Gastroesophageal sphincter (tissue), 4 donors: ENCODE measurements at regions not wholly inside any gene's neighbourhood (a gene's known extent, or its start where the extent isn't known, plus 50 kb on each side); places are given as distances from the start of the nearest gene placed in this dataset.

Experiments used
- ATAC-seq: fragments of 150-250 bp; one replicate; pipeline ENCODE4 v1.9.1; 2016; ENCODE audit warnings: mild to moderate bottlenecking, moderate library complexity
- H3K27ac ChIP-seq, 4 donors: fragments of 200-600 bp; sonication (generic) in 3 of 4; 1 replicate in 3 of 4; 2 replicates in 1 of 4; pipeline ENCODE4 v1.5.1; 2016 to 2019
- H3K27me3 ChIP-seq: fragments of 200-600 bp; sonication (generic); one replicate; pipeline ENCODE4 v1.5.1; 2019
- H3K36me3 ChIP-seq, 2 donors: fragments of 200-600 bp; sonication (generic); one replicate each; pipeline ENCODE4 v1.5.1; 2019; ENCODE audit warnings: control low read depth in 1 of 2
- H3K4me1 ChIP-seq, 3 donors: fragments of 200-600 bp; sonication (generic); 1 replicate in 2 of 3; 2 replicates in 1 of 3; pipeline ENCODE4 v1.5.1; 2016 to 2019; ENCODE audit warnings: control low read depth in 2 of 3
- H3K4me3 ChIP-seq, 2 donors: fragments of 200-600 bp; sonication (generic); one replicate each; pipeline ENCODE4 v1.5.1; 2019; ENCODE audit warnings: mild to moderate bottlenecking in 1 of 2, moderate library complexity in 1 of 2
- H3K9me3 ChIP-seq, 3 donors: fragments of 200-600 bp; sonication (generic); one replicate each; pipeline ENCODE4 v1.5.1; 2017 to 2019; ENCODE audit warnings: control low read depth in 2 of 3
- EP300 ChIP-seq: sonication (generic); formaldehyde crosslinking; IDR thresholded peaks from one replicate; pipeline ENCODE4 v1.6.1; 2017; ENCODE audit warnings: antibody characterized with exemption, mild to moderate bottlenecking
- POLR2A ChIP-seq, 2 donors: fragments of 450-650 bp; IDR thresholded peaks; one replicate each; pipeline ENCODE4 v1.6.1; 2017; ENCODE audit warnings: antibody characterized with exemption in 2 of 2, mild to moderate bottlenecking in 2 of 2, moderate library complexity in 1 of 2
- POLR2AphosphoS5 ChIP-seq: sonication (generic); formaldehyde crosslinking; IDR thresholded peaks from one replicate; pipeline ENCODE4 v1.6.1; 2017; ENCODE audit warnings: antibody characterized with exemption
- WGBS, 2 donors: methylation state at CpG; one replicate each; pipeline ENCODE4 v1.1.5; 2018; ENCODE audit warnings: low coverage in 1 of 2; 5-methylcytosine and 5-hydroxymethylcytosine counted together
- TF ChIP-seq, protein P1 (sequence below), 4 experiments: fragments of 200-600 bp in 2 of 4; fragments of 450-650 bp in 2 of 4; sonication (generic) in 1 of 4; IDR thresholded peaks; one replicate each; pipeline ENCODE4 v1.5.1; 2017 to 2019; ENCODE audit warnings: antibody characterized with exemption in 4 of 4, mild to moderate bottlenecking in 2 of 4, moderate library complexity in 2 of 4

DNA sequence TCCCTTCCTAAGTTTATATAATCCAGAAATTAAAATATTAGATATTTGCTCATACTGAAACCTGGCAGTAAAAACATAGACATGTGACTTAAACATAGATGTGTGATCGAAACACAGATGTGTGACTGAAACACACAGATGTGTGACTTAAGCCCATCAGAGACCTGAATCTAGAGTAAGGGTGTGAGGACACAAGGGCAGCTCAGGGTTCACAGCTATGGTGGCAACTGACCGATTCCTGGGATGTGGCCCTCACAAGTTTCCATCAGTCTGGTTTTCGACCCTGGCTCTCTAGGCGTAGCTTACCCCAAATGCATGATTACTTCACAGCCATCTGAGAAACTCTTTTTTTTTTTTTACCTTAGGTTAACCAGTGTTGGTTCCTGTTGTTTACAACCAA lies 137.0 kb downstream of the NRN1 start:
- Histone ChIP-seq H3K27ac (no peak overlapping the region), H3K9me3 (peaks cover 0 to 24% (median 0%) of the 10 kb centered on the region in 3 donors), H3K4me3 (no peak overlapping the region), H3K27me3 (no peaks in the 10 kb centered on the region), H3K36me3 (no peaks in the 10 kb centered on the region), H3K4me1 (no peaks in the 10 kb centered on the region)
- no peak for TF ChIP-seq POLR2A (IDR thresholded peaks at IDR 0.05)
- no peak for TF ChIP-seq POLR2AphosphoS5
- no peak for TF ChIP-seq EP300
- TF ChIP-seq, protein P1, sequence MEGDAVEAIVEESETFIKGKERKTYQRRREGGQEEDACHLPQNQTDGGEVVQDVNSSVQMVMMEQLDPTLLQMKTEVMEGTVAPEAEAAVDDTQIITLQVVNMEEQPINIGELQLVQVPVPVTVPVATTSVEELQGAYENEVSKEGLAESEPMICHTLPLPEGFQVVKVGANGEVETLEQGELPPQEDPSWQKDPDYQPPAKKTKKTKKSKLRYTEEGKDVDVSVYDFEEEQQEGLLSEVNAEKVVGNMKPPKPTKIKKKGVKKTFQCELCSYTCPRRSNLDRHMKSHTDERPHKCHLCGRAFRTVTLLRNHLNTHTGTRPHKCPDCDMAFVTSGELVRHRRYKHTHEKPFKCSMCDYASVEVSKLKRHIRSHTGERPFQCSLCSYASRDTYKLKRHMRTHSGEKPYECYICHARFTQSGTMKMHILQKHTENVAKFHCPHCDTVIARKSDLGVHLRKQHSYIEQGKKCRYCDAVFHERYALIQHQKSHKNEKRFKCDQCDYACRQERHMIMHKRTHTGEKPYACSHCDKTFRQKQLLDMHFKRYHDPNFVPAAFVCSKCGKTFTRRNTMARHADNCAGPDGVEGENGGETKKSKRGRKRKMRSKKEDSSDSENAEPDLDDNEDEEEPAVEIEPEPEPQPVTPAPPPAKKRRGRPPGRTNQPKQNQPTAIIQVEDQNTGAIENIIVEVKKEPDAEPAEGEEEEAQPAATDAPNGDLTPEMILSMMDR (IDR thresholded peaks at IDR 0.05) = no peak
- 78 to 87% methylated on average over 3 to 4 of the region's 4 CpGs for WGBS, 2 donors
- ATAC-seq = no peak

DNA sequence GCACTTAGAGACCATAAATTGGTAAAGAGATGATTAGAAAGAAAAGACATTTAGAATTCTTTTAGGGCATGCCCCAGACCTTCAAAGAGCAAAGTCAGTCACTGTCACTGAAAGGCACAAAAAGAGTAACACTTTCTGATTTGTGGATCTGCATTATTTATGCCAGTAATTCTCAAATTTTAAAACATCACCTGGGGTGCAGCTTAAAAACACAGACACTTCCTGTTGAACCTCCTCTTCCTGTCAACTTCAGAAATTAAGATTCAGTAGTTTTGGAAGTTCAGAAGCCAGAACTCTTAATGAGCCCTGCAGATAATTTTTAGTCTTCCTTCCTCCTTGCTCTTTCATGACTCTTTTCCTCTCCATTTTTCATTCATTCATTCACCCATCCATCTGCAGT lies 137.5 kb downstream of the NRN1 start:
- H3K27ac ChIP-seq = no peak overlapping the region
- TF ChIP-seq, protein P1 (IDR thresholded peaks at IDR 0.05) = no peak
- TF ChIP-seq EP300 (no peak), POLR2A (IDR thresholded peaks at IDR 0.05) (no peak), POLR2AphosphoS5 (no peak)
- H3K9me3 ChIP-seq = peaks cover 0 to 24% (median 0%) of the 10 kb centered on the region in 3 donors
- no peak overlapping the region for H3K4me3 ChIP-seq
- no peaks in the 10 kb centered on the region for H3K27me3 ChIP-seq
- H3K36me3 ChIP-seq = no peaks in the 10 kb centered on the region
- no peak for ATAC-seq
- no peaks in the 10 kb centered on the region for H3K4me1 ChIP-seq

DNA sequence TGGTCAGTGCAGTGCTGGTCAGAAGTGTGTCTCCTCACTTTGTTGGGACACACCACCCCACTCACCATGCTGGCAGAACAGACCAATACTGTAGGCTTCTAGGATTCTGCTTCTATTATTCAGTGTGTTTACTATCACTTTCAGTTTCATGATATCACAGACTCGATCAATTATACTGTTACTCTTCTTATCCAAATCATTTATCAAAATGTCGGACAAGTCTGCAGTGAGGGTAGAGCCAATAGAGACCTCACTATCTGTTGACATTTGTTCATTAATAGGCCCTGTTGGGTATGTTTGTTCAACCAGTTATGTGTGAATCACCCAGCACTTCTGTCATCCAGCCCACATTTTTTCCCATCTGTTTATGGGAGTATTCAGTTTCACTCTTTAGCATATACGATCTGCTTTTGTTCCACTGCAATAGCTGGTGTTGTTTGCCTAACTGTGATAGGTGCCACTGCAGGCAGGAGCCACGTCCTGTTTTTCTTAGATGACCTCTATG lies 140.1 kb downstream of the NRN1 start:
- H3K27ac ChIP-seq = peak overlapping the region in 3 of 4 donors; percentile 1 to 13 (median 3)
- ATAC-seq = no peak

DNA sequence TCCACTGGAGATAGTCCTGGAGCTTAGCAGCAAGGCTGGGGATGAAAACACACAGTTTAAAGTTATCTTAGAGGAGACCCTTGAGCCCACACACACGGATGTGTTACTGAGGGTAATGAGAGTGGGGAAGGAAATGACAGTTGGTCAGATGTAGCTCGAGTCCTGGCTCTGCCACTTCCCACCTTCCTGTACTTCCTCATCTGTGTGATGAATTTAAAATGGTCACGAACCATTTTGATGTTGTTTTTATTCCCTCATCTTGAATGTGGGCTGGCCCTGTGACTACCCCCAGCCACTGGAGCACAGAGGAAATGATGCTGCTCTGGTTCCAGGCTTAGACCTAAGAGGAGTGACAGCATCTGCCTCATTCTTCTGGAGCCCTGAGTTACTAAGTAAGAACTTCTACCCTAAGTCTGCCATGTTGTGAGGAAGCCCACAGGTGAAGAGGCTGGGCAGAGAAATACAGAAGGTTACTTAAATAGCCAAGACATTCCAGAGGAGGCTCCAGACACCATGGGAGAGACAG lies 141.2 kb downstream of the NRN1 start:
- no peaks in the 10 kb centered on the region for H3K36me3 ChIP-seq
- peaks cover 0 to 6% (median 0%) of the 10 kb centered on the region in 3 donors for H3K9me3 ChIP-seq
- no peak for ATAC-seq
- no peak overlapping the region for H3K4me3 ChIP-seq
- no peak overlapping the region for H3K27ac ChIP-seq
- WGBS, 2 donors = 60% methylated on average over 3 of the region's 3 CpGs; no CpG with 5 or more reads in 1 of the 2 donors
- no peaks in the 10 kb centered on the region for H3K27me3 ChIP-seq
- TF ChIP-seq POLR2AphosphoS5 (no peak), POLR2A (IDR thresholded peaks at IDR 0.05) (no peak), EP300 (no peak)
- TF ChIP-seq, protein P1 (IDR thresholded peaks at IDR 0.05) = no peak
- H3K4me1 ChIP-seq = no peaks in the 10 kb centered on the region

More for the DNA sequence above, 140.1 kb downstream of the NRN1 start:
- no peak for TF ChIP-seq POLR2A (IDR thresholded peaks at IDR 0.05)
- TF ChIP-seq EP300 = no peak
- TF ChIP-seq, protein P1 (IDR thresholded peaks at IDR 0.05) = no peak
- no peak for TF ChIP-seq POLR2AphosphoS5
- WGBS, 2 donors = 15 to 37% methylated on average over 4 of the region's 4 CpGs
- H3K9me3 ChIP-seq = peaks cover 0 to 16% (median 0%) of the 10 kb centered on the region in 3 donors
- no peaks in the 10 kb centered on the region for H3K4me1 ChIP-seq
- peak overlapping the region in 1 of 2 donors; percentile 24 for H3K4me3 ChIP-seq
- no peaks in the 10 kb centered on the region for H3K36me3 ChIP-seq
- no peaks in the 10 kb centered on the region for H3K27me3 ChIP-seq

DNA sequence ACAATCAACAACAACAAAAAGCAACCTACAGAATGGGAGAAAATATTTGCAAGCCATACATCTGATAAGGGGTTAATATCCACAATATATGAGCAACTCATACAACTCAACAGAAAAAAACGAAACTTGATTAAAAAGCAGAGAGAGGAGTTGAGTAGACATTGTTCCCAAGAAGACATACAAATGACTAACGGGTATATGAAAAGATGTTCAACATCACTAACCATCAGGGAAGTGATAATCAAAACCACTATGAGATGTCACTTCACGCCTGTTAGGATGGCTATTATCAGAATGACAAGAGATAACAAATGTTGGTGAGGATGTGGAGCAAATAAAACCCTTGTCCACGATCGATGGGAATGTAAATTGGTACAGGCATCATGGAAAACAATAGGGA lies 145.9 kb downstream of the NRN1 start:
- Histone ChIP-seq H3K27ac (no peak overlapping the region), H3K36me3 (no peaks in the 10 kb centered on the region), H3K9me3 (no peaks in the 10 kb centered on the region), H3K27me3 (peaks cover 5% of the 10 kb centered on the region), H3K4me3 (no peak overlapping the region), H3K4me1 (no peaks in the 10 kb centered on the region)
- 77 to 86% methylated on average over 3 to 4 of the region's 5 CpGs for WGBS, 2 donors
- TF ChIP-seq POLR2AphosphoS5 = no peak
- no peak for ATAC-seq
